ENCODE measurements at regions not wholly inside any gene's neighbourhood (a gene's known extent, or its start where the extent isn't known, plus 50 kb on each side); places are given as distances from the start of the nearest gene placed in this dataset.

- Histone ChIP-seq H3K4me3 (ENCODE audit: low read depth in 1 of 3, low read length in 3 of 3) (no peak overlapping the region), H3K27ac (ENCODE audit: low read depth in 1 of 2, low read length in 2 of 2) (no peak overlapping the region), H3K9me3 (ENCODE audit: control insufficient read depth in 4 of 4, low read length in 3 of 4) (no peaks in the 10 kb centered on the region), H3K36me3 (ENCODE audit: control insufficient read depth in 4 of 4, insufficient read depth in 3 of 4, low read depth in 1 of 4, low read length in 3 of 4) (no peaks in the 10 kb centered on the region), H3K4me1 (ENCODE audit: control insufficient read depth in 4 of 4, insufficient read depth in 4 of 4, low read length in 3 of 4) (no peaks in the 10 kb centered on the region), H3K27me3 (ENCODE audit: control insufficient read depth in 4 of 4, insufficient read depth in 4 of 4, low read length in 3 of 4) (no peaks in the 10 kb centered on the region), H3K9ac (ENCODE audit: low read depth in 1 of 2, low read length in 2 of 2) (no peak overlapping the region)
- 95% methylated on average over 5 of the region's 5 CpGs for WGBS
- TF ChIP-seq RAD21 (IDR thresholded peaks at IDR 0.05) (no peak), MAX (IDR thresholded peaks at IDR 0.05) (no peak), SP1 (IDR thresholded peaks at IDR 0.05) (no peak), HNF4A (conservative IDR thresholded peaks at IDR 0.05) (no peak), JUND (IDR thresholded peaks at IDR 0.05) (no peak), ZBTB33 (IDR thresholded peaks at IDR 0.05) (no peak), GABPA (IDR thresholded peaks at IDR 0.05 in 1 of 2, conservative IDR thresholded peaks at IDR 0.05 in 1 of 2) (no peak), ATF3 (IDR thresholded peaks at IDR 0.05) (no peak), REST (IDR thresholded peaks at IDR 0.05) (no peak), TAF1 (conservative IDR thresholded peaks at IDR 0.05) (no peak), FOXA1 (IDR thresholded peaks at IDR 0.05) (no peak), HNF4G (IDR thresholded peaks at IDR 0.05) (no peak)
- DNase-seq (ENCODE audit: low spot score), result no peak
These were observed 617.3 kb upstream of the ID2 start for GRCh38 chr2:8064603-8065002.

- 96% methylated on average over 1 of the region's 1 CpG for WGBS
- no peaks in the 10 kb centered on the region for H3K4me1 ChIP-seq (ENCODE audit: control insufficient read depth in 4 of 4, insufficient read depth in 4 of 4, low read length in 3 of 4)
- no peaks in the 10 kb centered on the region for H3K36me3 ChIP-seq (ENCODE audit: control insufficient read depth in 4 of 4, insufficient read depth in 3 of 4, low read depth in 1 of 4, low read length in 3 of 4)
- H3K9ac ChIP-seq (ENCODE audit: low read depth in 1 of 2, low read length in 2 of 2), result no peak overlapping the region
- H3K9me3 ChIP-seq (ENCODE audit: control insufficient read depth in 4 of 4, low read length in 3 of 4), result no peaks in the 10 kb centered on the region
- DNase-seq (ENCODE audit: low spot score), result no peak
- TF ChIP-seq HNF4G (IDR thresholded peaks at IDR 0.05) (no peak), REST (IDR thresholded peaks at IDR 0.05) (no peak), SP1 (IDR thresholded peaks at IDR 0.05) (no peak), JUND (IDR thresholded peaks at IDR 0.05) (no peak), TAF1 (conservative IDR thresholded peaks at IDR 0.05) (no peak), MAX (IDR thresholded peaks at IDR 0.05) (no peak), EGR1 (IDR thresholded peaks at IDR 0.05; ENCODE audit: low read depth in 2 of 2) (no peak), CTCF (IDR thresholded peaks at IDR 0.05; ENCODE audit: low read depth, low read length, missing input control) (no peak), HNF4A (conservative IDR thresholded peaks at IDR 0.05) (no peak), FOXA1 (IDR thresholded peaks at IDR 0.05) (no peak), FOXA2 (IDR thresholded peaks at IDR 0.05) (no peak), RAD21 (IDR thresholded peaks at IDR 0.05) (no peak), ATF3 (IDR thresholded peaks at IDR 0.05) (no peak), RXRA (IDR thresholded peaks at IDR 0.05) (no peak), YY1 (IDR thresholded peaks at IDR 0.05) (no peak), NR2F2 (IDR thresholded peaks at IDR 0.05) (no peak)
- no peak overlapping the region for H3K27ac ChIP-seq (ENCODE audit: low read depth in 1 of 2, low read length in 2 of 2)
- no peaks in the 10 kb centered on the region for H3K27me3 ChIP-seq (ENCODE audit: control insufficient read depth in 4 of 4, insufficient read depth in 4 of 4, low read length in 3 of 4)
- no peak overlapping the region for H3K4me3 ChIP-seq (ENCODE audit: low read depth in 1 of 3, low read length in 3 of 3)
These were observed 616.7 kb upstream of the ID2 start for GRCh38 chr2:8065191-8065590.
